Fibroblast of villous mesenchyme (primary cell): ENCODE measurements at regions not wholly inside any gene's neighbourhood (a gene's known extent, or its start where the extent isn't known, plus 50 kb on each side); places are given as distances from the start of the nearest gene placed in this dataset.
"Not testable (repeated sequence)": the region's sequence is repeated elsewhere in the genome, so short reads cannot be mapped to it uniquely, and the experiment has no call there.

Experiments used
- DNase-seq: peaks from one replicate; pipeline ENCODE4 v3.0.0-alpha.2; 2010; ENCODE audit warnings: low read depth
- H3K4me3 ChIP-seq: 2 replicates; pipeline ENCODE4 v1.5.1; 2011; ENCODE audit warnings: low read depth, mild to moderate bottlenecking, low read length
- TF ChIP-seq, protein P1 (sequence below): IDR thresholded peaks from 2 replicates; pipeline ENCODE4 v1.5.1; 2012; ENCODE audit warnings: low read depth, mild to moderate bottlenecking, low read length; ENCODE audit not compliant: insufficient read depth

DNA sequence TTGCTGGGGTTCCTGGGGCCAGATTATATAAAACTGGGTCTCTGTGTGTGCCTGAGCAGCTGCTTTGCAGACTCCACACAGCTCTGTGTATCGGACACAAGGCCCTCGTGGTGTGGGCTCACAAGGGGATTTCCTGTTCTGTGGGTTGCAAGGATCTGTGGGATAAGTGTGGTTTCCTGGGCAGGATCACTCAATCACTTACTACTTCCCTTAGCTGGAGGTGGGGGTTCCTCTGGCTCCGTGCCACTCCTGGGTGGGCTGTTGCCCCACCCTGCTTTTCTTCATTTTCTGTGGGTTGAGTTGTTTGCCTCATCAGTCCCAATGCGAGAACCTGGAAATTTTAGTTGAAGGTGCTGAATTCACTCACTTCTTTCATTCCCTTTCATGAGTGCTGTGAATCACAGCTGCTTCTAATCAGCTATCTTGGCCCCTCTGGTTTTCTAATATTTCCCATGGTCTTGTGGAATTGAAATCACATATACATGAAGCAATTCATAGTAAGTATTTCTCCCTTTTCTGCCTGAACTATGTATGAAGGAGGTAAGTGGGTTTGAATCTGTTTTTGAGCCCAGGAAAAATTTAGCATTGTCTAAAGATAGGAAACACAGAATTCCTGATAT, 196.3 kb downstream of the DCDC2C start:
- H3K4me3 ChIP-seq, result no peak overlapping the region
- TF ChIP-seq, protein P1, sequence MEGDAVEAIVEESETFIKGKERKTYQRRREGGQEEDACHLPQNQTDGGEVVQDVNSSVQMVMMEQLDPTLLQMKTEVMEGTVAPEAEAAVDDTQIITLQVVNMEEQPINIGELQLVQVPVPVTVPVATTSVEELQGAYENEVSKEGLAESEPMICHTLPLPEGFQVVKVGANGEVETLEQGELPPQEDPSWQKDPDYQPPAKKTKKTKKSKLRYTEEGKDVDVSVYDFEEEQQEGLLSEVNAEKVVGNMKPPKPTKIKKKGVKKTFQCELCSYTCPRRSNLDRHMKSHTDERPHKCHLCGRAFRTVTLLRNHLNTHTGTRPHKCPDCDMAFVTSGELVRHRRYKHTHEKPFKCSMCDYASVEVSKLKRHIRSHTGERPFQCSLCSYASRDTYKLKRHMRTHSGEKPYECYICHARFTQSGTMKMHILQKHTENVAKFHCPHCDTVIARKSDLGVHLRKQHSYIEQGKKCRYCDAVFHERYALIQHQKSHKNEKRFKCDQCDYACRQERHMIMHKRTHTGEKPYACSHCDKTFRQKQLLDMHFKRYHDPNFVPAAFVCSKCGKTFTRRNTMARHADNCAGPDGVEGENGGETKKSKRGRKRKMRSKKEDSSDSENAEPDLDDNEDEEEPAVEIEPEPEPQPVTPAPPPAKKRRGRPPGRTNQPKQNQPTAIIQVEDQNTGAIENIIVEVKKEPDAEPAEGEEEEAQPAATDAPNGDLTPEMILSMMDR, result no peak
- DNase-seq, result no peak

DNA sequence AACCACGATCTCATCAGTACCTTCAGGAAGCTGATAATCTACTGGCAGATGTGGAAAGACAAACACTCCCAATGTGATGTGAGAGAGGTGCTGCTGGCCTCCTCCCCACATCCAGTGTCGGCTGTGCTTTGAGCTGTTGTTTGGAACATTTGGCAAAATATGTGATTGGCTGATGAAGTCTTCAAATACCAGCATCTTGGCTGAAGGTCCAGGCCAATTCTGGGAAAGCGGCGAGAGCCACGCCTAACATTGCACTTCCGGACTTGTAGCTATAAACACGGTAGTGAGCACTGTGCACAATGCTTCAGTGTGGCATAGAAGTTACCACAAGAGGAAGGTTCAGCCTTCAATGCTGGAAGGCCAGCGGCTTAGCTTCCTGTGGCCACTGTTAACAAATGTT, 198.8 kb downstream of the DCDC2C start:
- H3K4me3 ChIP-seq, result no peak overlapping the region
- DNase-seq, result no peak
- TF ChIP-seq, protein P1, result no peak

DNA sequence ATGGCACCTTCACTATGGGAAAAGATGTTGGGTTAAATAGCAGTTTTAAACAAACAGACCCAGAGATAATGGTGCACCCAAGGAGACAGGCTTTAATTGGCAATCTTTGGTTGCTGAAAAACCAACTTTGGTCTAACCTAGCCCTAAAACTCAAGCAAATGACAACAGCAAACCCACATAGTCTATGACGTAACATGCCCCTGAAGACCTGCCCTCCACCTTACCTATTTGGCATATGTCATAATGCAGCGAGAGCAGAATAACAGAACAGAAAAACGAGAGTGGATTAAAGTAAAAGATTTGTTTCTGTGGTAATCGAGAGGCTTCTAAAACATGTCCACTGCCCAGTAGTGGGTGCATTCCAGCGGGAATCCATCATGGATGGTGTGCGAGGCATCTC, 200.7 kb downstream of the DCDC2C start:
- H3K4me3 ChIP-seq, result no peak overlapping the region
- no peak for DNase-seq
- TF ChIP-seq, protein P1, result no peak

DNA sequence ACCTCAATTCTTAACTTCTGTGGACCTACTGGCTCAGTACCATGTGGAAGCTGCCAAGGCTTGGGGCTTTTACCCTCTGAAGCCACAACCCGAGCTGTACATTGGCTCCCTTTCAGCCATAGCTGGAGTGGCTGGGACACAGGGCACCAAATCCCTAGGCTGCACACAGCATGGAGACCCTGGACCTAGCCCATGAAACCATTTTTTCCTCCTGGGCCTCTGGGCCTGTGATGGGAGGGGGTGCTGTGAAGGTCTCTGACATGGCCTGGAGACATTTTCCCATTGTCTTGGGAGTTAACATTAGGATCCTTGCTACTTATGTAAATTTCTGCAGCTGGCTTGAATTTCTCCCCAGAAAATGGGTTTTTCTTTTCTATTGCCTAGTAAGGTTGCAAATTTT, 205.1 kb downstream of the DCDC2C start:
- H3K4me3 ChIP-seq, DNase-seq: not testable (repeated sequence)

DNA sequence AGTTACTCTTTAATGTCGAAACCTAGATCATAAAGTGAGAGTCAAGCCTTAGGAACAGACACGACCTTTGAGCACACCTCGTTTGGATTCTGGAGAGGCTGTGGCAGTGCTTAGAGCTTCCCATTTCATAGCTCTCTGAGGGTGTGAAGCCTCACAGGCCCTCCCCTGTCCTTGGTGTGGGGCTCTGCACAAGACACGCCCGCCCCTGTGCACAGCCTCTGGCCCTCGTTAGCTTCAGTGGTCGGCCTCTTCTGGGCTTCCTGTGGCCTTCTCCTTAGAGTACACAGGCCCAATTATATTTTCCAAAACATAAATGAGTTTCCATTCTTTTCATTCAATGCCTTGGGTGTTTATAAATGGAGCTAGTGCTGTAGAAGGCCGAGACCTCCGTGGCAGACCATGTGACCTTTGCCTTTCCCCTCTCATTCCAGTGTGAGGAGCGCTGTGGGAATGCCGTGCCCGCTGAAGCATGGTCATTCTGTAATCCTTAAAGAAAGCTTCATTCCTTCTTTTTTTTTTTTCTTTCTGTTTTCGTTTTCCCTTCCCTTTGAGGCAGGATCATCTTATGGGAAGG, 208.6 kb downstream of the DCDC2C start:
- no peak for DNase-seq
- TF ChIP-seq, protein P1, result no peak
- no peak overlapping the region for H3K4me3 ChIP-seq

DNA sequence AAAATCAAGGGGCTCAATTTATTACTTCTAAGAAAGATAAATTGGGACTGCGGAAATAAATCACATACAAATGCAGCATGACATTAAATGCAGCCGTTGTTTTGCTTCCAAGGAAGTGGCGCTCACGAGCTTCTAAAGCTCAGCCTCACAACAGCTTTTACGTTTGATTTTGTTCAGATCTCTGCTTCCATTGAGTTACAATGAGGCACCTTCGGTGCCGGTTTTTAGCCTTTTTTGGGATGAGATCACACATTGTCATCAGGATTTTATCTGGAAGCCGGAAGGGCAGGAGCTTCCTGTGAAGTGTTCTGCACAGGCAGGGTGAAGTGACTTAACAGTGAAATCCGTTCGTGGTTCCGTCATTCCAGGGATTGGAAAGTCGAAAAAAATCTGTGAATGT, 209.8 kb downstream of the DCDC2C start:
- TF ChIP-seq, protein P1, result no peak
- DNase-seq, result no peak
- no peak overlapping the region for H3K4me3 ChIP-seq

DNA sequence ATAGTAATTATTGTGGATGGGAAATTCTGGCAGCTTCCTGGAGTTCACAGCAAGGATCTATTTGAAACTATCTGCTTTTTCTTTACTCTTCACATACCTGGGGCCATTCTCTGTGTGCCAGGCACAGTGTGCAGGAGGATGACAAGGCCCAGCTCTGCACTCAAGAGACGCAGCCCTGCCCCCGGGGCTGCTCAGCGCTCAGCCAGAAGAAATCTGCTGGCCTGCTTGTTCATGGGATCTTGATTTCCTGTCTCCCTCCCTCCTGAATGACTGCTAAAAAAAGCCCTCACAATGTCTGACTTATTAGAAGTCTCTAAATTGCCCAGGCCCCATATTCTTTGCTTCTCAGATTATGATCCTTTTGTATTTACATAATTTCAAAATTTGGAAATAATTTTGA, 210.9 kb downstream of the DCDC2C start:
- H3K4me3 ChIP-seq, result no peak overlapping the region
- DNase-seq, result no peak
- TF ChIP-seq, protein P1, result no peak
